ENCODE measurements at regions not wholly inside any gene's neighbourhood (a gene's known extent, or its start where the extent isn't known, plus 50 kb on each side); places are given as distances from the start of the nearest gene placed in this dataset.

- TF ChIP-seq PRDM15 (CRISPR knock-in tag; IDR thresholded peaks at IDR 0.05): no peak
- TF ChIP-seq ZBTB11 (CRISPR knock-in tag; IDR thresholded peaks at IDR 0.05): no peak
Observed at GRCh38 chr21:37967036-37967435, 50.8 kb upstream of the KCNJ6 start (continued).

GRCh38 chr21:37968744-37969143 lies 52.5 kb upstream of the KCNJ6 start:
- BruUV-seq (replicated peaks): no TSS peak
- intact Hi-C loops (cut with micrococcal nuclease; ENCODE audit: unreplicated experiment) (no loop called here), in situ Hi-C loops (cut with MboI) (no loop called here)
- RAD21 ChIA-PET (ENCODE audit: unreplicated experiment): no interaction called here
- TF ChIP-seq E2F4 (IDR thresholded peaks at IDR 0.05; ENCODE audit: low read depth, low read length) (no peak), CBX5 (IDR thresholded peaks at IDR 0.05; ENCODE audit: low read depth) (no peak), ZNF274 (IDR thresholded peaks at IDR 0.05; ENCODE audit: insufficient read depth, insufficient read length) (no peak), NBN (IDR thresholded peaks at IDR 0.05) (no peak), POLR2AphosphoS2 (IDR thresholded peaks at IDR 0.05; ENCODE audit: low read depth, low read length) (no peak), USF2 (IDR thresholded peaks at IDR 0.05; ENCODE audit: borderline replicate concordance, low read depth, low read length) (no peak), ZBTB40 (IDR thresholded peaks at IDR 0.05; ENCODE audit: borderline replicate concordance) (no peak), HDAC2 (IDR thresholded peaks at IDR 0.05) (no peak)
- Histone ChIP-seq H3K9ac (ENCODE audit: control insufficient read depth, insufficient read depth, low read length) (no peak overlapping the region), H3K4me1 (ENCODE audit: control insufficient read depth, insufficient read depth, low read length) (no peaks in the 10 kb centered on the region), H3K9me3 (replicated peaks; ENCODE audit: control insufficient read depth, insufficient read depth, low read length) (no peaks in the 10 kb centered on the region), H3K27me3 (replicated peaks in 1 of 2; ENCODE audit: control insufficient read depth in 2 of 2, insufficient read depth in 2 of 2, low read length in 1 of 2) (no peaks in the 10 kb centered on the region), H3K4me3 (no peak overlapping the region), H3K79me2 (ENCODE audit: control insufficient read depth, insufficient read depth, low read length) (no peaks in the 10 kb centered on the region), H4K20me1 (ENCODE audit: control insufficient read depth, insufficient read depth) (no peaks in the 10 kb centered on the region), H3K27ac (ENCODE audit: control insufficient read depth, insufficient read depth) (no peak overlapping the region), H2AFZ (ENCODE audit: control insufficient read depth, low read depth, low read length) (no peak overlapping the region), H3K4me2 (ENCODE audit: control insufficient read depth, insufficient read depth) (no peak overlapping the region), H3K36me3 (ENCODE audit: control insufficient read depth in 2 of 2, insufficient read depth in 2 of 2, low read length in 1 of 2) (no peaks in the 10 kb centered on the region)
- DNase-seq (ENCODE audit: low read depth, low spot score) (no peak), FAIRE-seq (no peak), ATAC-seq (no peak)
- 4% methylated on average over 3 of the region's 3 CpGs for WGBS (ENCODE audit: insufficient coverage, insufficient replicate concordance, low lambda C conversion rate, missing lambda C conversion rate)
- CTCF ChIA-PET: no interaction called here
- SMC1A ChIA-PET (ENCODE audit: uncharacterized antibody, unreplicated experiment): no interaction called here
- POLR2A ChIA-PET: no interaction called here
